ENCODE measurements at regions not wholly inside any gene's neighbourhood (a gene's known extent, or its start where the extent isn't known, plus 50 kb on each side); places are given as distances from the start of the nearest gene placed in this dataset.

DNA sequence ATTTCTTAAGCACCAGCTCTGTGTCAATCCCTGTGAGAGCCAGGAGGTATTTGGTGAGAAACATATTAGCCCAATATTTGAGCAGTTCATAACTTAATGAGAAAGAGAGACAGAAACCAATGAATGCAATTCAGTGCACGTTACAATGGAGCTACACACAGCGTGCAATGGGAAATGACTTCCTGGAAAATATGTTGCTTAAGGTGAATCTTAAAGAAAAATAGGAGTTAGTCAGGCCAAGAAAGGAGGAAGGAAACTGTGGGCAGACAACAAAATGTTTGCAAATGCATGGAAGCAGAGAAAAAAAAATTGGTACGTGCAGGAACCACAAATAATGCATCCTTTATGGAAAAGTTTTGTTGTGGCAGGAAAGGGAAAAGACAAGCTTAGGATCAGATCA is 481.7 kb downstream of the BCAT1 start:
- TF ChIP-seq, protein P1, sequence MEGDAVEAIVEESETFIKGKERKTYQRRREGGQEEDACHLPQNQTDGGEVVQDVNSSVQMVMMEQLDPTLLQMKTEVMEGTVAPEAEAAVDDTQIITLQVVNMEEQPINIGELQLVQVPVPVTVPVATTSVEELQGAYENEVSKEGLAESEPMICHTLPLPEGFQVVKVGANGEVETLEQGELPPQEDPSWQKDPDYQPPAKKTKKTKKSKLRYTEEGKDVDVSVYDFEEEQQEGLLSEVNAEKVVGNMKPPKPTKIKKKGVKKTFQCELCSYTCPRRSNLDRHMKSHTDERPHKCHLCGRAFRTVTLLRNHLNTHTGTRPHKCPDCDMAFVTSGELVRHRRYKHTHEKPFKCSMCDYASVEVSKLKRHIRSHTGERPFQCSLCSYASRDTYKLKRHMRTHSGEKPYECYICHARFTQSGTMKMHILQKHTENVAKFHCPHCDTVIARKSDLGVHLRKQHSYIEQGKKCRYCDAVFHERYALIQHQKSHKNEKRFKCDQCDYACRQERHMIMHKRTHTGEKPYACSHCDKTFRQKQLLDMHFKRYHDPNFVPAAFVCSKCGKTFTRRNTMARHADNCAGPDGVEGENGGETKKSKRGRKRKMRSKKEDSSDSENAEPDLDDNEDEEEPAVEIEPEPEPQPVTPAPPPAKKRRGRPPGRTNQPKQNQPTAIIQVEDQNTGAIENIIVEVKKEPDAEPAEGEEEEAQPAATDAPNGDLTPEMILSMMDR (IDR thresholded peaks at IDR 0.05): no peak
- TF ChIP-seq EP300 (IDR thresholded peaks at IDR 0.05) (no peak), POLR2A (IDR thresholded peaks at IDR 0.05) (no peak)
